Kidney (tissue), 13 donors: ENCODE measurements at regions not wholly inside any gene's neighbourhood (a gene's known extent, or its start where the extent isn't known, plus 50 kb on each side); places are given as distances from the start of the nearest gene placed in this dataset.

Experiments used
- DNase-seq, 5 donors: peaks; one replicate each; pipeline ENCODE4 v3.0.0-alpha.2; 2013 to 2020
- FAIRE-seq: peaks from 2 replicates; lab custom pipeline; 2012; peaks lifted over from hg19 to GRCh38; lab: Jason Lieb, UNC
- H3K27ac ChIP-seq, 2 donors: one replicate each; pipeline ENCODE4 v1.7.0; 2013; ENCODE audit warnings: low read depth in 2 of 2, low read length in 2 of 2, inconsistent platforms in 1 of 2
- H3K27me3 ChIP-seq: one replicate; pipeline ENCODE4 v1.7.1; 2013; ENCODE audit warnings: low read length, inconsistent platforms; ENCODE audit not compliant: control insufficient read depth, insufficient read depth
- H3K36me3 ChIP-seq, 3 donors: one replicate each; pipeline versions ENCODE4 v1.7.0 to v1.7.1; 2013; ENCODE audit warnings: low read length in 3 of 3, control low read depth in 1 of 3, inconsistent platforms in 1 of 3; ENCODE audit not compliant: insufficient read depth in 3 of 3, control insufficient read depth in 2 of 3
- H3K4me1 ChIP-seq, 3 donors: one replicate each; pipeline versions ENCODE4 v1.7.0 to v1.7.1; 2013; ENCODE audit warnings: low read length in 3 of 3, inconsistent platforms in 1 of 3, low read depth in 1 of 3; ENCODE audit not compliant: control insufficient read depth in 2 of 3, insufficient read depth in 2 of 3
- H3K4me3 ChIP-seq, 3 donors: one replicate each; pipeline versions ENCODE4 v1.7.0 to v1.8.1; 2013; ENCODE audit warnings: low read length in 3 of 3, control low read depth in 1 of 3, inconsistent platforms in 1 of 3
- H3K9ac ChIP-seq, 3 donors: one replicate each; pipeline versions ENCODE4 v1.7.0 to v1.7.1; 2013; ENCODE audit warnings: low read length in 3 of 3, control low read depth in 1 of 3, inconsistent platforms in 1 of 3
- H3K9me3 ChIP-seq, 3 donors: one replicate each; pipeline versions ENCODE4 v1.7.0 to v1.7.1; 2013; ENCODE audit warnings: low read length in 3 of 3, control low read depth in 1 of 3, inconsistent platforms in 1 of 3; ENCODE audit not compliant: control insufficient read depth in 2 of 3, insufficient read depth in 1 of 3
- CTCF ChIP-seq: IDR thresholded peaks from 3 replicates; pipeline ENCODE4 v1.5.1; 2012; ENCODE audit warnings: mild to moderate bottlenecking, moderate library complexity, borderline replicate concordance; ENCODE audit not compliant: insufficient read depth; ENCODE audit errors: extremely low read depth
- intact Hi-C: fragments of 100-400 bp; cut with DNase I; formaldehyde crosslinking; loops from one replicate; pipeline ENCODE4 v1.11.1; 2022
- donor health status: control.
- donor health status: control.
- donor health status: control.
- donor health status: control.
- donor health status: control.
- donor health status: DM: yes; HTN: yes; CAD: no.
- donor health status: Normal renal cell carcinoma (clear cell type).

GRCh38 chr5:158265931-158266700 is 407.2 kb upstream of the CLINT1 start:
- peak in 4 of 5 donors; percentile 39 to 93 (median 78) for DNase-seq
- no peak overlapping the region for H3K4me3 ChIP-seq
- no peak overlapping the region for H3K9ac ChIP-seq
- H3K9me3 ChIP-seq, result peaks cover 0 to 8% (median 0%) of the 10 kb centered on the region in 3 donors
- H3K4me1 ChIP-seq, result no peaks in the 10 kb centered on the region
- H3K36me3 ChIP-seq, result no peaks in the 10 kb centered on the region
- intact Hi-C loops, result no loop called here
- no peaks in the 10 kb centered on the region for H3K27me3 ChIP-seq
- no peak for FAIRE-seq
- no peak overlapping the region for H3K27ac ChIP-seq
- no peak for TF ChIP-seq CTCF

GRCh38 chr5:158265346-158265745 is 406.4 kb upstream of the CLINT1 start:
- intact Hi-C loops, result no loop called here
- TF ChIP-seq CTCF, result no peak
- no peak for DNase-seq

GRCh38 chr5:158264264-158264663 is 405.3 kb upstream of the CLINT1 start:
- H3K9me3 ChIP-seq, result peaks cover 0 to 8% (median 0%) of the 10 kb centered on the region in 3 donors
- FAIRE-seq (no peak), DNase-seq (no peak)
- no peaks in the 10 kb centered on the region for H3K27me3 ChIP-seq
- no peak overlapping the region for H3K27ac ChIP-seq
- TF ChIP-seq CTCF, result no peak
- H3K4me3 ChIP-seq, result no peak overlapping the region
- H3K9ac ChIP-seq, result no peak overlapping the region
- no peaks in the 10 kb centered on the region for H3K36me3 ChIP-seq
- no peaks in the 10 kb centered on the region for H3K4me1 ChIP-seq
- intact Hi-C loops, result no loop called here

More at GRCh38 chr5:158265346-158265745, 406.4 kb upstream of the CLINT1 start:
- Histone ChIP-seq H3K36me3 (no peaks in the 10 kb centered on the region), H3K9me3 (peaks cover 0 to 8% (median 0%) of the 10 kb centered on the region in 3 donors), H3K27me3 (no peaks in the 10 kb centered on the region), H3K4me1 (no peaks in the 10 kb centered on the region), H3K27ac (no peak overlapping the region), H3K4me3 (no peak overlapping the region), H3K9ac (no peak overlapping the region)
- no peak for FAIRE-seq
